ENCODE measurements at regions not wholly inside any gene's neighbourhood (a gene's known extent, or its start where the extent isn't known, plus 50 kb on each side); places are given as distances from the start of the nearest gene placed in this dataset.

GRCh38 chr6:139582956-139583355 lies 208.5 kb upstream of the CITED2 start:
- Histone ChIP-seq H3K4me2 (no peak overlapping the region), H3K79me2 (ENCODE audit: low read depth) (no peaks in the 10 kb centered on the region), H3K4me1 (peaks cover 5% of the 10 kb centered on the region), H3K4me3 (no peak overlapping the region), H2AFZ (replicated peaks) (no peak overlapping the region), H4K20me1 (ENCODE audit: low read depth) (no peaks in the 10 kb centered on the region), H3K9ac (no peak overlapping the region), H3F3A (ENCODE audit: low read depth) (peaks cover 1% of the 10 kb centered on the region), H3K36me3 (no peaks in the 10 kb centered on the region), H3K27me3 (no peaks in the 10 kb centered on the region), H3K27ac (no peak overlapping the region), H3K9me3 (ENCODE audit: low read depth) (no peaks in the 10 kb centered on the region)
- Mint-ChIP-seq H3K4me1 (peaks cover 18% of the 10 kb centered on the region), H3K4me3 (no peak overlapping the region), H3K27ac (no peak overlapping the region), H3K9me3 (no peaks in the 10 kb centered on the region), H3K27me3 (ENCODE audit: insufficient read depth, low read depth) (peaks cover 4% of the 10 kb centered on the region), H3K36me3 (no peaks in the 10 kb centered on the region)
- DNase-seq (ENCODE audit: low spot score), result no peak
- TF ChIP-seq CTCF (IDR thresholded peaks at IDR 0.05) (no peak), EZH2phosphoT487 (IDR thresholded peaks at IDR 0.05) (no peak), EZH2 (IDR thresholded peaks at IDR 0.05) (no peak)

GRCh38 chr6:139581485-139581865 lies 207.0 kb upstream of the CITED2 start:
- H2AFZ ChIP-seq (replicated peaks), result no peak overlapping the region

GRCh38 chr6:139580592-139581484 lies 206.4 kb upstream of the CITED2 start:
- H3K36me3 Mint-ChIP-seq, result no peaks in the 10 kb centered on the region
- Histone ChIP-seq H3K27me3 (no peaks in the 10 kb centered on the region), H3K36me3 (no peaks in the 10 kb centered on the region), H3K79me2 (ENCODE audit: low read depth) (no peaks in the 10 kb centered on the region), H3K4me2 (no peak overlapping the region), H2AFZ (replicated peaks) (peak overlapping the region; percentile 40), H3K27ac (no peak overlapping the region), H3K9ac (no peak overlapping the region), H4K20me1 (ENCODE audit: low read depth) (no peaks in the 10 kb centered on the region), H3K9me3 (ENCODE audit: low read depth) (no peaks in the 10 kb centered on the region), H3F3A (ENCODE audit: low read depth) (no peaks in the 10 kb centered on the region), H3K4me3 (no peak overlapping the region), H3K4me1 (no peaks in the 10 kb centered on the region)
- TF ChIP-seq EZH2 (IDR thresholded peaks at IDR 0.05), result no peak
- no peak for TF ChIP-seq CTCF (IDR thresholded peaks at IDR 0.05)
- TF ChIP-seq EZH2phosphoT487 (IDR thresholded peaks at IDR 0.05), result no peak
- H3K4me3 Mint-ChIP-seq, result no peak overlapping the region
- peaks cover 24% of the 10 kb centered on the region for H3K4me1 Mint-ChIP-seq
- no peak for DNase-seq (ENCODE audit: low spot score)
- peak overlapping the region; percentile 33 for H3K27ac Mint-ChIP-seq
- peaks cover 4% of the 10 kb centered on the region for H3K27me3 Mint-ChIP-seq (ENCODE audit: insufficient read depth, low read depth)
- no peaks in the 10 kb centered on the region for H3K9me3 Mint-ChIP-seq

More at GRCh38 chr6:139581485-139581865, 207.0 kb upstream of the CITED2 start:
- H3K4me1 Mint-ChIP-seq, result peaks cover 24% of the 10 kb centered on the region
- no peaks in the 10 kb centered on the region for H3K9me3 Mint-ChIP-seq
- no peak for DNase-seq (ENCODE audit: low spot score)
- Histone ChIP-seq H3K36me3 (no peaks in the 10 kb centered on the region), H3K9ac (no peak overlapping the region), H3K27me3 (no peaks in the 10 kb centered on the region), H3K4me2 (no peak overlapping the region), H3K9me3 (ENCODE audit: low read depth) (no peaks in the 10 kb centered on the region), H4K20me1 (ENCODE audit: low read depth) (no peaks in the 10 kb centered on the region), H3K79me2 (ENCODE audit: low read depth) (no peaks in the 10 kb centered on the region), H3F3A (ENCODE audit: low read depth) (no peaks in the 10 kb centered on the region), H3K4me3 (no peak overlapping the region), H3K4me1 (no peaks in the 10 kb centered on the region), H3K27ac (no peak overlapping the region)
- no peak overlapping the region for H3K4me3 Mint-ChIP-seq
- H3K27ac Mint-ChIP-seq, result no peak overlapping the region
- no peaks in the 10 kb centered on the region for H3K36me3 Mint-ChIP-seq
- TF ChIP-seq EZH2 (IDR thresholded peaks at IDR 0.05) (no peak), EZH2phosphoT487 (IDR thresholded peaks at IDR 0.05) (no peak), CTCF (IDR thresholded peaks at IDR 0.05) (no peak)
- H3K27me3 Mint-ChIP-seq (ENCODE audit: insufficient read depth, low read depth), result peaks cover 4% of the 10 kb centered on the region
